Ovary (tissue), 3 donors: ENCODE measurements at regions not wholly inside any gene's neighbourhood (a gene's known extent, or its start where the extent isn't known, plus 50 kb on each side); places are given as distances from the start of the nearest gene placed in this dataset.

Source experiments
- CTCF ChIP-seq, 3 donors: fragments of 450-650 bp in 2 of 3; fragments of 200-600 bp in 1 of 3; IDR thresholded peaks; one replicate each; pipeline versions ENCODE4 v1.5.1 to v1.8.0; 2016 to 2022; ENCODE audit warnings: antibody characterized with exemption in 3 of 3, mild to moderate bottlenecking in 1 of 3
- EP300 ChIP-seq: sonication (generic); formaldehyde crosslinking; IDR thresholded peaks from one replicate; pipeline ENCODE4 v1.6.1; 2017; ENCODE audit warnings: antibody characterized with exemption
- POLR2A ChIP-seq: fragments of 450-650 bp; IDR thresholded peaks from one replicate; pipeline ENCODE4 v1.6.1; 2017; ENCODE audit warnings: antibody characterized with exemption, mild to moderate bottlenecking, moderate library complexity
- donor health status: DM: no; HTN: no; CAD: no.

GRCh38 chr2:234710066-234710465, 213.2 kb upstream of the ARL4C start:
- TF ChIP-seq CTCF (IDR thresholded peaks at IDR 0.05) (no peak), POLR2A (no peak), EP300 (no peak)
